CD14-positive monocyte (primary cell): ENCODE measurements at regions not wholly inside any gene's neighbourhood (a gene's known extent, or its start where the extent isn't known, plus 50 kb on each side); places are given as distances from the start of the nearest gene placed in this dataset.

Experiments
- DNase-seq, 3 donors: peaks; one replicate each; pipeline ENCODE4 v3.0.0-alpha.2; 2011 to 2022
- H2AFZ ChIP-seq: 2 replicates; pipeline ENCODE4 v1.6.0; 2012; ENCODE audit warnings: mild to moderate bottlenecking, low read depth, low read length, inconsistent platforms; ENCODE audit not compliant: insufficient read depth, poor library complexity, severe bottlenecking
- H3K27ac ChIP-seq, 2 donors: 1 replicate in 1 of 2; 2 replicates in 1 of 2; pipeline ENCODE4 v1.5.1; 2012 to 2013; ENCODE audit warnings: low read length in 2 of 2, control low read depth in 1 of 2, inconsistent platforms in 1 of 2, low read depth in 1 of 2, mild to moderate bottlenecking in 1 of 2
- H3K27me3 ChIP-seq, 2 donors: one replicate each; pipeline versions ENCODE4 v1.6.0 to v1.6.1; 2011 to 2013; ENCODE audit warnings: low read length in 2 of 2; ENCODE audit not compliant: control insufficient read depth in 2 of 2, insufficient read depth in 2 of 2
- H3K36me3 ChIP-seq, 2 donors: replicated peaks in 1 of 2; 1 replicate in 1 of 2; 2 replicates in 1 of 2; pipeline versions ENCODE4 v1.5.1 to v1.6.1; 2012 to 2013; ENCODE audit warnings: low read length in 2 of 2, control low read depth in 1 of 2, inconsistent platforms in 1 of 2, mild to moderate bottlenecking in 1 of 2; ENCODE audit not compliant: insufficient read depth in 2 of 2, control insufficient read depth in 1 of 2
- H3K4me1 ChIP-seq, 2 donors: 1 replicate in 1 of 2; 2 replicates in 1 of 2; pipeline versions ENCODE4 v1.5.1 to v1.6.1; 2012 to 2013; ENCODE audit warnings: low read length in 2 of 2, control low read depth in 1 of 2, inconsistent platforms in 1 of 2, mild to moderate bottlenecking in 1 of 2, moderate library complexity in 1 of 2; ENCODE audit not compliant: insufficient read depth in 2 of 2, control insufficient read depth in 1 of 2
- H3K4me2 ChIP-seq: replicated peaks from 2 replicates; pipeline ENCODE3; 2012; ENCODE audit warnings: low read length, moderate library complexity, mild to moderate bottlenecking; ENCODE audit not compliant: poor library complexity, severe bottlenecking; ENCODE audit errors: extremely low read depth
- H3K4me3 ChIP-seq, 3 experiments: fragments of 200-600 bp in 1 of 3; sonication (generic) in 1 of 3; replicated peaks in 1 of 3; 1 replicate in 2 of 3; 2 replicates in 1 of 3; pipeline ENCODE4 v1.5.1; 2011 to 2013; ENCODE audit warnings: low read length in 3 of 3, mild to moderate bottlenecking in 3 of 3, control low read depth in 2 of 3, low read depth in 2 of 3, inconsistent platforms in 1 of 3, moderate library complexity in 1 of 3
- H3K79me2 ChIP-seq: 2 replicates; pipeline ENCODE4 v1.6.0; 2012; ENCODE audit warnings: mild to moderate bottlenecking, control low read depth, inconsistent platforms, low read length, moderate library complexity; ENCODE audit not compliant: insufficient read depth
- H3K9ac ChIP-seq: 2 replicates; pipeline ENCODE4 v1.6.0; 2017; ENCODE audit warnings: low read length, mild to moderate bottlenecking; ENCODE audit not compliant: insufficient read depth, poor library complexity, severe bottlenecking
- H3K9me3 ChIP-seq, 2 donors: replicated peaks in 1 of 2; 1 replicate in 1 of 2; 2 replicates in 1 of 2; pipeline versions ENCODE4 v1.5.1 to v1.6.1; 2012 to 2013; ENCODE audit warnings: low read length in 2 of 2, control low read depth in 1 of 2; ENCODE audit not compliant: control insufficient read depth in 1 of 2, insufficient read depth in 1 of 2
- H4K20me1 ChIP-seq: 2 replicates; pipeline ENCODE4 v1.6.0; 2012; ENCODE audit warnings: mild to moderate bottlenecking, low read length, control low read depth, moderate library complexity; ENCODE audit not compliant: insufficient read depth
- H3K27ac Mint-ChIP-seq, 7 donors: one replicate each; pipeline ENCODE4 v1.8.0; 2020; ENCODE audit warnings: mild to moderate bottlenecking in 7 of 7, mixed read lengths in 7 of 7, moderate library complexity in 6 of 7, inconsistent platforms in 2 of 7
- H3K27me3 Mint-ChIP-seq, 3 donors: one replicate each; pipeline ENCODE4 v1.8.0; 2021 to 2022; ENCODE audit warnings: low read depth in 3 of 3, mild to moderate bottlenecking in 3 of 3, mixed read lengths in 3 of 3, moderate library complexity in 3 of 3, inconsistent platforms in 1 of 3
- H3K36me3 Mint-ChIP-seq, 2 donors: one replicate each; pipeline ENCODE4 v1.8.0; 2020; ENCODE audit warnings: mixed read lengths in 2 of 2, inconsistent platforms in 1 of 2, mild to moderate bottlenecking in 1 of 2
- H3K4me1 Mint-ChIP-seq: one replicate; pipeline ENCODE4 v1.8.0; 2020; ENCODE audit warnings: mild to moderate bottlenecking, mixed read lengths
- H3K4me3 Mint-ChIP-seq, 2 donors: one replicate each; pipeline ENCODE4 v1.8.0; 2020; ENCODE audit warnings: mild to moderate bottlenecking in 2 of 2, mixed read lengths in 2 of 2, moderate library complexity in 1 of 2
- H3K9me3 Mint-ChIP-seq, 7 donors: one replicate each; pipeline ENCODE4 v1.8.0; 2020 to 2022; ENCODE audit warnings: mixed read lengths in 7 of 7, mild to moderate bottlenecking in 6 of 7, moderate library complexity in 6 of 7, inconsistent platforms in 2 of 7
- CTCF ChIP-seq: fragments of 200-600 bp; IDR thresholded peaks from one replicate; pipeline ENCODE4 v1.8.0; 2022; ENCODE audit warnings: antibody characterized with exemption, mild to moderate bottlenecking
- WGBS: methylation state at CpG from one replicate; pipeline ENCODE4 v1.1.5; 2013; ENCODE audit warnings: missing lambda C conversion rate; ENCODE audit not compliant: insufficient coverage; 5-methylcytosine and 5-hydroxymethylcytosine counted together
- intact Hi-C, 2 donors: fragments of 100-400 bp; cut with micrococcal nuclease; formaldehyde crosslinking; loops; one replicate each; pipeline versions ENCODE4 v1.15.0 to v1.15.1; 2023

GRCh38 chr2:67169417-67170140, 227.6 kb upstream of the ETAA1 start:
- no peaks in the 10 kb centered on the region for H3K36me3 ChIP-seq
- no CpG with 5 or more reads among the region's 6 CpGs for WGBS

DNA sequence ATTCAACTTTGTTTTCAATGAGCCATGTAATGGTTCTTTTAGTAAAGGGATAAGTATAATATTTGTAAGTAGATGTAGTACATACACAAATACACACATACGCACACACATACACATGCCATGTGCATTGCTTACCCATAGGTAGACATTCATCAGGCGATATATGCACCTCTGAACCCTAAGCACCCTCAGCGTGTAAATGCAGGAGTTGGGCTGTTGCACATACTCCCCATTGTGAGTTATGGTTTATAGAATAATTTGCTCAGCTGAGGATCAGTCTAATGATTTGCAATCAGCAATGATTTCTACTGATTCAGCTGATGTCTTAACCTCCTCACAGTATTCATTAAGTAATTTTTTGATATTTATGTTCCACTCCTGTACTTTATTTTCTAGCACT, 217.6 kb upstream of the ETAA1 start:
- no peak overlapping the region for H3K4me3 Mint-ChIP-seq

More at GRCh38 chr2:67169417-67170140, 227.6 kb upstream of the ETAA1 start:
- Histone ChIP-seq H3K9ac (no peak overlapping the region), H2AFZ (no peak overlapping the region), H3K9me3 (no peaks in the 10 kb centered on the region), H3K79me2 (no peaks in the 10 kb centered on the region), H3K27me3 (no peaks in the 10 kb centered on the region), H3K4me1 (no peaks in the 10 kb centered on the region), H3K27ac (no peak overlapping the region), H3K4me2 (no peak overlapping the region), H3K4me3 (no peak overlapping the region), H4K20me1 (no peaks in the 10 kb centered on the region)
- no peak overlapping the region for H3K27ac Mint-ChIP-seq
- TF ChIP-seq CTCF = no peak
- H3K4me3 Mint-ChIP-seq = no peak overlapping the region
- H3K4me1 Mint-ChIP-seq = no peaks in the 10 kb centered on the region
- peaks cover 0 to 6% (median 3%) of the 10 kb centered on the region in 7 donors for H3K9me3 Mint-ChIP-seq
- no peaks in the 10 kb centered on the region for H3K36me3 Mint-ChIP-seq
- intact Hi-C loops = no loop called here
- peaks cover 0 to 3% (median 0%) of the 10 kb centered on the region in 3 donors for H3K27me3 Mint-ChIP-seq
- no peak for DNase-seq

More for the DNA sequence above, 217.6 kb upstream of the ETAA1 start:
- intact Hi-C loops = no loop called here
- no peaks in the 10 kb centered on the region for H3K79me2 ChIP-seq
- no peaks in the 10 kb centered on the region for H4K20me1 ChIP-seq
- no CpG with 5 or more reads among the region's 3 CpGs for WGBS
- H3K27me3 Mint-ChIP-seq = no peaks in the 10 kb centered on the region
- H3K9me3 ChIP-seq = no peaks in the 10 kb centered on the region
- no peak overlapping the region for H3K27ac ChIP-seq
- no peaks in the 10 kb centered on the region for H3K4me1 Mint-ChIP-seq
- no peaks in the 10 kb centered on the region for H3K4me1 ChIP-seq
- no peak for TF ChIP-seq CTCF
- no peak overlapping the region for H3K27ac Mint-ChIP-seq
- H3K4me3 ChIP-seq = no peak overlapping the region
- H3K36me3 ChIP-seq = no peaks in the 10 kb centered on the region
- H2AFZ ChIP-seq = no peak overlapping the region
- H3K9me3 Mint-ChIP-seq = peaks cover 0 to 5% (median 1%) of the 10 kb centered on the region in 7 donors
- H3K36me3 Mint-ChIP-seq = no peaks in the 10 kb centered on the region
- H3K27me3 ChIP-seq = no peaks in the 10 kb centered on the region
- no peak overlapping the region for H3K4me2 ChIP-seq
- DNase-seq = no peak
- H3K9ac ChIP-seq = no peak overlapping the region
